22Rv1 (cell line): ENCODE measurements at regions not wholly inside any gene's neighbourhood (a gene's known extent, or its start where the extent isn't known, plus 50 kb on each side); places are given as distances from the start of the nearest gene placed in this dataset.

Experiments used
- CTCF ChIP-seq: fragments of 450-650 bp; IDR thresholded peaks from 2 replicates; pipeline ENCODE4 v1.5.1; 2017; ENCODE audit warnings: mild to moderate bottlenecking
- ZFX ChIP-seq: fragments of 450-650 bp; IDR thresholded peaks from 2 replicates; pipeline ENCODE4 v1.6.1; 2017; ENCODE audit warnings: antibody characterized with exemption, borderline replicate concordance

- TF ChIP-seq CTCF (no peak), ZFX (no peak)
Measured at GRCh38 chr3:176766862-176767261, 430.4 kb downstream of the TBL1XR1 start.
